Stomach (tissue), 4 donors: ENCODE measurements at regions not wholly inside any gene's neighbourhood (a gene's known extent, or its start where the extent isn't known, plus 50 kb on each side); places are given as distances from the start of the nearest gene placed in this dataset.

Experiments used
- CTCF ChIP-seq, 7 experiments: fragments of 450-650 bp in 4 of 7; fragments of 200-600 bp in 3 of 7; sonication (generic) in 3 of 7; IDR thresholded peaks; one replicate each; pipeline ENCODE4 v1.5.1; 2016 to 2019; ENCODE audit warnings: antibody characterized with exemption in 7 of 7, control low read depth in 2 of 7, mild to moderate bottlenecking in 1 of 7
- POLR2A ChIP-seq, 4 donors: fragments of 450-650 bp; IDR thresholded peaks; one replicate each; pipeline ENCODE4 v1.6.1; 2016; ENCODE audit warnings: antibody characterized with exemption in 4 of 4, control low read depth in 2 of 4, mild to moderate bottlenecking in 1 of 4, moderate library complexity in 1 of 4

- TF ChIP-seq CTCF (IDR thresholded peaks at IDR 0.05) (no peak), POLR2A (IDR thresholded peaks at IDR 0.05) (no peak)
Observed at GRCh38 chr6:41457303-41457670, 88.9 kb upstream of the FOXP4 start.
